ENCODE measurements at regions not wholly inside any gene's neighbourhood (a gene's known extent, or its start where the extent isn't known, plus 50 kb on each side); places are given as distances from the start of the nearest gene placed in this dataset.

GRCh38 chr9:31807574-31808256 is 576.7 kb upstream of the ACO1 start:
- Histone ChIP-seq H3K27me3 (ENCODE audit: control insufficient read depth, insufficient read depth, low read length, poor library complexity, severe bottlenecking) (no peaks in the 10 kb centered on the region), H3K9me3 (ENCODE audit: control insufficient read depth, low read length) (no peaks in the 10 kb centered on the region), H3K4me1 (ENCODE audit: control insufficient read depth, insufficient read depth, low read length) (no peaks in the 10 kb centered on the region), H3K9ac (ENCODE audit: extremely low read depth, low read length, poor library complexity, severe bottlenecking) (no peak overlapping the region), H3K36me3 (ENCODE audit: control insufficient read depth, insufficient read depth, low read length) (no peaks in the 10 kb centered on the region), H3K27ac (ENCODE audit: low read depth, low read length) (no peak overlapping the region), H3K4me3 (ENCODE audit: low read length) (no peak overlapping the region)
- no peaks in the 10 kb centered on the region for H3K4me1 Mint-ChIP-seq
- peaks cover 2% of the 10 kb centered on the region for H3K27me3 Mint-ChIP-seq (ENCODE audit: insufficient read depth)
- H3K27ac Mint-ChIP-seq = no peak overlapping the region
- peak overlapping the region; percentile 30 for H3K4me3 Mint-ChIP-seq
- DNase-seq = peak; percentile 79
- no peaks in the 10 kb centered on the region for H3K36me3 Mint-ChIP-seq (ENCODE audit: low read depth)
- H3K9me3 Mint-ChIP-seq = peaks cover 3% of the 10 kb centered on the region
- WGBS, 2 experiments (ENCODE audit: insufficient coverage in 1 of 2, insufficient read length in 1 of 2) = 83 to 89% methylated on average over 5 to 17 of the region's 17 CpGs
- TF ChIP-seq CTCF (conservative IDR thresholded peaks at IDR 0.05) = peak; percentile 62

GRCh38 chr9:31808766-31809165 is 575.7 kb upstream of the ACO1 start:
- peak; percentile 40 for DNase-seq
- no peaks in the 10 kb centered on the region for H3K36me3 ChIP-seq (ENCODE audit: control insufficient read depth, insufficient read depth, low read length)
- Mint-ChIP-seq H3K9me3 (peaks cover 3% of the 10 kb centered on the region), H3K4me3 (no peak overlapping the region), H3K27ac (no peak overlapping the region), H3K27me3 (ENCODE audit: insufficient read depth) (peaks cover 2% of the 10 kb centered on the region), H3K4me1 (no peaks in the 10 kb centered on the region), H3K36me3 (ENCODE audit: low read depth) (no peaks in the 10 kb centered on the region)
- TF ChIP-seq CTCF (conservative IDR thresholded peaks at IDR 0.05) = no peak
- H3K27ac ChIP-seq (ENCODE audit: low read depth, low read length) = no peak overlapping the region
- H3K9me3 ChIP-seq (ENCODE audit: control insufficient read depth, low read length) = no peaks in the 10 kb centered on the region
- WGBS, 2 experiments (ENCODE audit: insufficient coverage in 1 of 2, insufficient read length in 1 of 2) = 88 to 94% methylated on average over 6 to 9 of the region's 9 CpGs
- H3K27me3 ChIP-seq (ENCODE audit: control insufficient read depth, insufficient read depth, low read length, poor library complexity, severe bottlenecking) = no peaks in the 10 kb centered on the region
- H3K9ac ChIP-seq (ENCODE audit: extremely low read depth, low read length, poor library complexity, severe bottlenecking) = no peak overlapping the region
- H3K4me1 ChIP-seq (ENCODE audit: control insufficient read depth, insufficient read depth, low read length) = no peaks in the 10 kb centered on the region
- no peak overlapping the region for H3K4me3 ChIP-seq (ENCODE audit: low read length)

GRCh38 chr9:31820426-31820825 is 564.0 kb upstream of the ACO1 start:
- H3K27me3 Mint-ChIP-seq (ENCODE audit: insufficient read depth) = no peaks in the 10 kb centered on the region

More at GRCh38 chr9:31820426-31820825, 564.0 kb upstream of the ACO1 start:
- no peaks in the 10 kb centered on the region for H3K36me3 Mint-ChIP-seq (ENCODE audit: low read depth)
- DNase-seq = no peak
- H3K4me1 Mint-ChIP-seq = no peaks in the 10 kb centered on the region
- peaks cover 6% of the 10 kb centered on the region for H3K9me3 ChIP-seq (ENCODE audit: control insufficient read depth, low read length)
- H3K9ac ChIP-seq (ENCODE audit: extremely low read depth, low read length, poor library complexity, severe bottlenecking) = no peak overlapping the region
- H3K36me3 ChIP-seq (ENCODE audit: control insufficient read depth, insufficient read depth, low read length) = no peaks in the 10 kb centered on the region
- no peaks in the 10 kb centered on the region for H3K27me3 ChIP-seq (ENCODE audit: control insufficient read depth, insufficient read depth, low read length, poor library complexity, severe bottlenecking)
- no peaks in the 10 kb centered on the region for H3K9me3 Mint-ChIP-seq
- WGBS, 2 experiments (ENCODE audit: insufficient coverage in 1 of 2, insufficient read length in 1 of 2) = 95% methylated on average over 4 of the region's 4 CpGs; no CpG with 5 or more reads in 1 of the 2 experiments
- no peaks in the 10 kb centered on the region for H3K4me1 ChIP-seq (ENCODE audit: control insufficient read depth, insufficient read depth, low read length)
- H3K4me3 Mint-ChIP-seq = no peak overlapping the region
- H3K27ac ChIP-seq (ENCODE audit: low read depth, low read length) = no peak overlapping the region
- no peak overlapping the region for H3K4me3 ChIP-seq (ENCODE audit: low read length)
- TF ChIP-seq CTCF (conservative IDR thresholded peaks at IDR 0.05) = no peak
- H3K27ac Mint-ChIP-seq = no peak overlapping the region
